ENCODE measurements at regions not wholly inside any gene's neighbourhood (a gene's known extent, or its start where the extent isn't known, plus 50 kb on each side); places are given as distances from the start of the nearest gene placed in this dataset.

- TF ChIP-seq CTCF (IDR thresholded peaks at IDR 0.05): no peak
- TF ChIP-seq POLR2A (IDR thresholded peaks at IDR 0.05): no peak
Observed at GRCh38 chr1:5317391-5317790, 663.0 kb downstream of the AJAP1 start.

Measured in lower leg skin (tissue), 3 donors.